NB4 (cell line): ENCODE measurements at regions not wholly inside any gene's neighbourhood (a gene's known extent, or its start where the extent isn't known, plus 50 kb on each side); places are given as distances from the start of the nearest gene placed in this dataset.

Experiments
- MYC ChIP-seq: IDR thresholded peaks from 2 replicates; pipeline ENCODE4 v1.6.1; 2011; ENCODE audit warnings: low read depth, low read length
- POLR2A ChIP-seq: IDR thresholded peaks from 2 replicates; pipeline ENCODE4 v1.6.1; 2011; ENCODE audit warnings: mild to moderate bottlenecking; ENCODE audit not compliant: insufficient read length; ENCODE audit errors: extremely low read depth
- TF ChIP-seq, protein P1 (sequence below): IDR thresholded peaks from one replicate; pipeline ENCODE4 v1.5.1; 2012; ENCODE audit warnings: low read depth, low read length
- TF ChIP-seq, protein P2 (sequence below): IDR thresholded peaks from 2 replicates; pipeline ENCODE4 v1.6.1; 2011; ENCODE audit warnings: low read depth, low read length

DNA sequence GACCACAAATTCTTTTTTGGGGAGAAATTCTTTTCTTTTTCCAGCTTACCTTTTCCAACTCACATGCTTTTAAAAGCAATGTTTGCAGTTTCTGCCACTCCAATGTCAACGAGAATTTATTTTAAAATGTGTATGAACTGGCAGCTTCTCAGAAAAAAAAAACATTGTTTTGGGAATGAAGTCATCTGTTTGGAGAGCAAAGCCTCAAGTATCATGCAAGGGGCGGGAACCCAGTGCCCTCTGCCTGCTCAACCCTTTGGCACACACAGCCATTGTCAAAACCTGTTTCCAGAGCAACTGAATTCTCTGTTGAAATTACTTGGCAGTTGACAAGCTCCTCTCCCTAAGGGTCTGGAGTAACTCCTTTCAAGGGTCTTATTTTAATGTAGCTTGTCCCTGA lies 128.5 kb downstream of the QPCT start:
- TF ChIP-seq, protein P1, sequence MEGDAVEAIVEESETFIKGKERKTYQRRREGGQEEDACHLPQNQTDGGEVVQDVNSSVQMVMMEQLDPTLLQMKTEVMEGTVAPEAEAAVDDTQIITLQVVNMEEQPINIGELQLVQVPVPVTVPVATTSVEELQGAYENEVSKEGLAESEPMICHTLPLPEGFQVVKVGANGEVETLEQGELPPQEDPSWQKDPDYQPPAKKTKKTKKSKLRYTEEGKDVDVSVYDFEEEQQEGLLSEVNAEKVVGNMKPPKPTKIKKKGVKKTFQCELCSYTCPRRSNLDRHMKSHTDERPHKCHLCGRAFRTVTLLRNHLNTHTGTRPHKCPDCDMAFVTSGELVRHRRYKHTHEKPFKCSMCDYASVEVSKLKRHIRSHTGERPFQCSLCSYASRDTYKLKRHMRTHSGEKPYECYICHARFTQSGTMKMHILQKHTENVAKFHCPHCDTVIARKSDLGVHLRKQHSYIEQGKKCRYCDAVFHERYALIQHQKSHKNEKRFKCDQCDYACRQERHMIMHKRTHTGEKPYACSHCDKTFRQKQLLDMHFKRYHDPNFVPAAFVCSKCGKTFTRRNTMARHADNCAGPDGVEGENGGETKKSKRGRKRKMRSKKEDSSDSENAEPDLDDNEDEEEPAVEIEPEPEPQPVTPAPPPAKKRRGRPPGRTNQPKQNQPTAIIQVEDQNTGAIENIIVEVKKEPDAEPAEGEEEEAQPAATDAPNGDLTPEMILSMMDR = no peak
- TF ChIP-seq POLR2A (no peak), MYC (no peak)
- TF ChIP-seq, protein P2, sequence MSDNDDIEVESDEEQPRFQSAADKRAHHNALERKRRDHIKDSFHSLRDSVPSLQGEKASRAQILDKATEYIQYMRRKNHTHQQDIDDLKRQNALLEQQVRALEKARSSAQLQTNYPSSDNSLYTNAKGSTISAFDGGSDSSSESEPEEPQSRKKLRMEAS = no peak
